Gastroesophageal sphincter (tissue), 3 donors: ENCODE measurements at regions not wholly inside any gene's neighbourhood (a gene's known extent, or its start where the extent isn't known, plus 50 kb on each side); places are given as distances from the start of the nearest gene placed in this dataset.
"Not testable (repeated sequence)": the region's sequence is repeated elsewhere in the genome, so short reads cannot be mapped to it uniquely, and the experiment has no call there.

Experiments
- POLR2A ChIP-seq, 2 donors: fragments of 450-650 bp; IDR thresholded peaks; one replicate each; pipeline ENCODE4 v1.6.1; 2017; ENCODE audit warnings: antibody characterized with exemption in 2 of 2, mild to moderate bottlenecking in 2 of 2, moderate library complexity in 1 of 2
- POLR2AphosphoS5 ChIP-seq: sonication (generic); formaldehyde crosslinking; IDR thresholded peaks from one replicate; pipeline ENCODE4 v1.6.1; 2017; ENCODE audit warnings: antibody characterized with exemption
- TF ChIP-seq, protein P1 (sequence below), 4 experiments: fragments of 200-600 bp in 2 of 4; fragments of 450-650 bp in 2 of 4; sonication (generic) in 1 of 4; IDR thresholded peaks; one replicate each; pipeline ENCODE4 v1.5.1; 2017 to 2019; ENCODE audit warnings: antibody characterized with exemption in 4 of 4, mild to moderate bottlenecking in 2 of 4, moderate library complexity in 2 of 4

GRCh38 chr5:39687924-39688323 lies 263.1 kb upstream of the DAB2 start:
- TF ChIP-seq, protein P1, sequence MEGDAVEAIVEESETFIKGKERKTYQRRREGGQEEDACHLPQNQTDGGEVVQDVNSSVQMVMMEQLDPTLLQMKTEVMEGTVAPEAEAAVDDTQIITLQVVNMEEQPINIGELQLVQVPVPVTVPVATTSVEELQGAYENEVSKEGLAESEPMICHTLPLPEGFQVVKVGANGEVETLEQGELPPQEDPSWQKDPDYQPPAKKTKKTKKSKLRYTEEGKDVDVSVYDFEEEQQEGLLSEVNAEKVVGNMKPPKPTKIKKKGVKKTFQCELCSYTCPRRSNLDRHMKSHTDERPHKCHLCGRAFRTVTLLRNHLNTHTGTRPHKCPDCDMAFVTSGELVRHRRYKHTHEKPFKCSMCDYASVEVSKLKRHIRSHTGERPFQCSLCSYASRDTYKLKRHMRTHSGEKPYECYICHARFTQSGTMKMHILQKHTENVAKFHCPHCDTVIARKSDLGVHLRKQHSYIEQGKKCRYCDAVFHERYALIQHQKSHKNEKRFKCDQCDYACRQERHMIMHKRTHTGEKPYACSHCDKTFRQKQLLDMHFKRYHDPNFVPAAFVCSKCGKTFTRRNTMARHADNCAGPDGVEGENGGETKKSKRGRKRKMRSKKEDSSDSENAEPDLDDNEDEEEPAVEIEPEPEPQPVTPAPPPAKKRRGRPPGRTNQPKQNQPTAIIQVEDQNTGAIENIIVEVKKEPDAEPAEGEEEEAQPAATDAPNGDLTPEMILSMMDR (IDR thresholded peaks at IDR 0.05), result not testable (repeated sequence)
- TF ChIP-seq POLR2AphosphoS5; POLR2A (IDR thresholded peaks at IDR 0.05): not testable (repeated sequence)
